ENCODE measurements at regions not wholly inside any gene's neighbourhood (a gene's known extent, or its start where the extent isn't known, plus 50 kb on each side); places are given as distances from the start of the nearest gene placed in this dataset.

- H3K27ac ChIP-seq = no peak overlapping the region
- no peak for TF ChIP-seq CTCF (IDR thresholded peaks at IDR 0.05)
- TF ChIP-seq ZFX (IDR thresholded peaks at IDR 0.05; ENCODE audit: borderline replicate concordance) = no peak
Measured at GRCh38 chr13:47218611-47219010, 321.8 kb upstream of the HTR2A start.

- H3K27ac ChIP-seq = no peak overlapping the region
- no peak for TF ChIP-seq CTCF (IDR thresholded peaks at IDR 0.05)
- TF ChIP-seq ZFX (IDR thresholded peaks at IDR 0.05; ENCODE audit: borderline replicate concordance) = no peak
Measured at GRCh38 chr13:47216176-47216822, 319.4 kb upstream of the HTR2A start.

GRCh38 chr13:47215736-47216135, 318.9 kb upstream of the HTR2A start:
- no peak overlapping the region for H3K27ac ChIP-seq
- no peak for TF ChIP-seq ZFX (IDR thresholded peaks at IDR 0.05; ENCODE audit: borderline replicate concordance)
- TF ChIP-seq CTCF (IDR thresholded peaks at IDR 0.05) = no peak

- TF ChIP-seq CTCF (IDR thresholded peaks at IDR 0.05) (no peak), ZFX (IDR thresholded peaks at IDR 0.05; ENCODE audit: borderline replicate concordance) (no peak)
- no peak overlapping the region for H3K27ac ChIP-seq
Measured at GRCh38 chr13:47213047-47213446, 316.2 kb upstream of the HTR2A start.

GRCh38 chr13:47211106-47211505, 314.3 kb upstream of the HTR2A start:
- TF ChIP-seq ZFX (IDR thresholded peaks at IDR 0.05; ENCODE audit: borderline replicate concordance) (no peak), CTCF (IDR thresholded peaks at IDR 0.05) (no peak)
- no peak overlapping the region for H3K27ac ChIP-seq

- no peak overlapping the region for H3K27ac ChIP-seq
- no peak for TF ChIP-seq CTCF (IDR thresholded peaks at IDR 0.05)
- TF ChIP-seq ZFX (IDR thresholded peaks at IDR 0.05; ENCODE audit: borderline replicate concordance) = no peak
Measured at GRCh38 chr13:47206111-47206510, 309.3 kb upstream of the HTR2A start.

GRCh38 chr13:47190696-47191305, 293.9 kb upstream of the HTR2A start:
- H3K27ac ChIP-seq = no peak overlapping the region
- TF ChIP-seq ZFX (IDR thresholded peaks at IDR 0.05; ENCODE audit: borderline replicate concordance) (no peak), CTCF (IDR thresholded peaks at IDR 0.05) (no peak)

Data from 22Rv1 (cell line).